H1 (cell line): ENCODE measurements at regions not wholly inside any gene's neighbourhood (a gene's known extent, or its start where the extent isn't known, plus 50 kb on each side); places are given as distances from the start of the nearest gene placed in this dataset.

ENCODE experiments used
- EZH2 ChIP-seq: fragments of 200-600 bp; sonication (generic); IDR thresholded peaks from 2 replicates; pipeline ENCODE4 v1.7.1; 2012; ENCODE audit warnings: low read depth, mild to moderate bottlenecking, moderate library complexity, low read length, inconsistent platforms; ENCODE audit not compliant: severe bottlenecking
- HDAC2 ChIP-seq, 2 experiments: fragments of 300-600 bp in 1 of 2; sonication (generic) in 1 of 2; IDR thresholded peaks; 2 replicates each; pipeline ENCODE4 v1.6.1; 2011 to 2012; ENCODE audit warnings: low read depth in 2 of 2, low read length in 2 of 2, mild to moderate bottlenecking in 2 of 2, moderate library complexity in 2 of 2, borderline replicate concordance in 1 of 2, inconsistent platforms in 1 of 2
- POLR2A ChIP-seq, 2 experiments: IDR thresholded peaks; 1 replicate in 1 of 2; 2 replicates in 1 of 2; pipeline ENCODE4 v1.6.1; 2011; ENCODE audit warnings: low read depth in 2 of 2, low read length in 2 of 2, mild to moderate bottlenecking in 2 of 2; ENCODE audit errors: control extremely low read depth in 1 of 2
- POLR2AphosphoS5 ChIP-seq: IDR thresholded peaks from 2 replicates; pipeline ENCODE4 v1.6.1; 2011; ENCODE audit warnings: low read depth, low read length
- TF ChIP-seq, protein P1 (sequence below), 3 experiments: IDR thresholded peaks; 1 replicate in 2 of 3; 2 replicates in 1 of 3; pipeline versions ENCODE4 v1.5.1 to v1.6.1; 2011; ENCODE audit warnings: low read length in 3 of 3, mild to moderate bottlenecking in 3 of 3, inconsistent platforms in 2 of 3, low read depth in 1 of 3, moderate library complexity in 1 of 3; ENCODE audit not compliant: insufficient read depth in 1 of 3; ENCODE audit errors: control extremely low read depth in 1 of 3

DNA sequence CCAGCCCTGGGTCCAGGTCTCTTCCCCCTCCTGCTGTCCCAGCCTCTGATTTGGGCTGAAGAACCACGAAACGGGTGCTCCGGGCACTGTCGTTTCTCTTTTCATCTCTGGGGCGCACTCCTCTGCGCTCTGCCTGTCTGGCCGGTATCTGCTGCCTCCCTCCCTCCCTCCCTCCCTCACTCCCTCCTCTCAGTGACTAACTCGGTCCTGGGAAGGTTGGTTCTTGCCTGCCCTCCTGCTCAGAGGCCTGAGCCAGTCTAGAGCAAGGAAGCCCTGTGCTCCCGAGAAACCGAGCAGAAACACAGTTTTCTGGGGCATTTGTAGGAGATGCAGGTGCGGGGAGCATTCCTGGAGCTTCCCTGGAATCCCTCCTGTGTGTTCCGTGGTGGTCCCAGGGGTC lies 1235.2 kb downstream of the BRD1 start:
- TF ChIP-seq EZH2: no peak
- TF ChIP-seq, protein P1, sequence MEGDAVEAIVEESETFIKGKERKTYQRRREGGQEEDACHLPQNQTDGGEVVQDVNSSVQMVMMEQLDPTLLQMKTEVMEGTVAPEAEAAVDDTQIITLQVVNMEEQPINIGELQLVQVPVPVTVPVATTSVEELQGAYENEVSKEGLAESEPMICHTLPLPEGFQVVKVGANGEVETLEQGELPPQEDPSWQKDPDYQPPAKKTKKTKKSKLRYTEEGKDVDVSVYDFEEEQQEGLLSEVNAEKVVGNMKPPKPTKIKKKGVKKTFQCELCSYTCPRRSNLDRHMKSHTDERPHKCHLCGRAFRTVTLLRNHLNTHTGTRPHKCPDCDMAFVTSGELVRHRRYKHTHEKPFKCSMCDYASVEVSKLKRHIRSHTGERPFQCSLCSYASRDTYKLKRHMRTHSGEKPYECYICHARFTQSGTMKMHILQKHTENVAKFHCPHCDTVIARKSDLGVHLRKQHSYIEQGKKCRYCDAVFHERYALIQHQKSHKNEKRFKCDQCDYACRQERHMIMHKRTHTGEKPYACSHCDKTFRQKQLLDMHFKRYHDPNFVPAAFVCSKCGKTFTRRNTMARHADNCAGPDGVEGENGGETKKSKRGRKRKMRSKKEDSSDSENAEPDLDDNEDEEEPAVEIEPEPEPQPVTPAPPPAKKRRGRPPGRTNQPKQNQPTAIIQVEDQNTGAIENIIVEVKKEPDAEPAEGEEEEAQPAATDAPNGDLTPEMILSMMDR (IDR thresholded peaks at IDR 0.05; ENCODE audit: control extremely low read depth in 1 of 3, insufficient read depth in 1 of 3, low read depth in 1 of 3, low read length in 3 of 3): no peak
- TF ChIP-seq POLR2A (IDR thresholded peaks at IDR 0.05; ENCODE audit: control extremely low read depth in 1 of 2, low read depth in 2 of 2, low read length in 2 of 2): no peak
- no peak for TF ChIP-seq HDAC2 (IDR thresholded peaks at IDR 0.05; ENCODE audit: borderline replicate concordance in 1 of 2, low read depth in 2 of 2, low read length in 2 of 2)
- no peak for TF ChIP-seq POLR2AphosphoS5
